ENCODE measurements at regions not wholly inside any gene's neighbourhood (a gene's known extent, or its start where the extent isn't known, plus 50 kb on each side); places are given as distances from the start of the nearest gene placed in this dataset.

DNA sequence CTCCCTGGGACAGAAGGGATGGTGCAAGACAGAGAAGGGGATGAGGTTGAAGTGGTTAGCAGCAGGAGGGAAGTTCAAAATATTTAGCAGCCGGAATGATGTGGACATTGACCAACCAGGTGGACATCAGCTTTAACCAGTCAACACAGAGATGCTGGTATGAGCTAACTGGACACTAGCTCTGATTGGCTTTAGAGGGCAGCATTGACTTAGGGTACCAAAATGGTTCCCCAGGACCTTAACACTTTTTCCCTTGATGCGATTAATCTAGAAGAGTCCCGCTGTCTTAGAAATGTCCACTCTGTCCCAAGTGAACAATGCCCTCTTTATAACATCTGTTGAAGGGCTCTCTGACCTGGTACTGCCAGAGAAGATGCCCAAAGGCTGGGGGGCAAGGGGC, 134.0 kb upstream of the GSC start:
- TF ChIP-seq CEBPB (IDR thresholded peaks at IDR 0.05; ENCODE audit: borderline replicate concordance in 1 of 2, low read depth in 2 of 2, low read length in 2 of 2) (no peak), CBX3 (IDR thresholded peaks at IDR 0.05; ENCODE audit: borderline replicate concordance, low read depth) (no peak), SPI1 (IDR thresholded peaks at IDR 0.05; ENCODE audit: borderline replicate concordance, insufficient read depth, low read depth, low read length) (no peak)
- TF ChIP-seq, protein P1, sequence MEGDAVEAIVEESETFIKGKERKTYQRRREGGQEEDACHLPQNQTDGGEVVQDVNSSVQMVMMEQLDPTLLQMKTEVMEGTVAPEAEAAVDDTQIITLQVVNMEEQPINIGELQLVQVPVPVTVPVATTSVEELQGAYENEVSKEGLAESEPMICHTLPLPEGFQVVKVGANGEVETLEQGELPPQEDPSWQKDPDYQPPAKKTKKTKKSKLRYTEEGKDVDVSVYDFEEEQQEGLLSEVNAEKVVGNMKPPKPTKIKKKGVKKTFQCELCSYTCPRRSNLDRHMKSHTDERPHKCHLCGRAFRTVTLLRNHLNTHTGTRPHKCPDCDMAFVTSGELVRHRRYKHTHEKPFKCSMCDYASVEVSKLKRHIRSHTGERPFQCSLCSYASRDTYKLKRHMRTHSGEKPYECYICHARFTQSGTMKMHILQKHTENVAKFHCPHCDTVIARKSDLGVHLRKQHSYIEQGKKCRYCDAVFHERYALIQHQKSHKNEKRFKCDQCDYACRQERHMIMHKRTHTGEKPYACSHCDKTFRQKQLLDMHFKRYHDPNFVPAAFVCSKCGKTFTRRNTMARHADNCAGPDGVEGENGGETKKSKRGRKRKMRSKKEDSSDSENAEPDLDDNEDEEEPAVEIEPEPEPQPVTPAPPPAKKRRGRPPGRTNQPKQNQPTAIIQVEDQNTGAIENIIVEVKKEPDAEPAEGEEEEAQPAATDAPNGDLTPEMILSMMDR (IDR thresholded peaks at IDR 0.05 in 2 of 3, conservative IDR thresholded peaks at IDR 0.05 in 1 of 3; ENCODE audit: control insufficient read depth in 2 of 3, extremely low read depth in 1 of 3, insufficient read depth in 1 of 3, low read depth in 3 of 3, low read length in 3 of 3), result no peak

Measured in GM12878 (cell line).